ENCODE measurements at regions not wholly inside any gene's neighbourhood (a gene's known extent, or its start where the extent isn't known, plus 50 kb on each side); places are given as distances from the start of the nearest gene placed in this dataset.

- no peak for DNase-seq (ENCODE audit: missing footprints)
- intact Hi-C loops (cut with DNase I), result no loop called here
- ATAC-seq, result no peak
Observed at GRCh38 chrX:39220952-39221351, 419.7 kb downstream of the MID1IP1 start.

GRCh38 chrX:39222346-39223113 lies 421.3 kb downstream of the MID1IP1 start:
- ATAC-seq (no peak), DNase-seq (ENCODE audit: missing footprints) (no peak)
- intact Hi-C loops (cut with DNase I), result no loop called here

GRCh38 chrX:39226251-39226650 lies 425.0 kb downstream of the MID1IP1 start:
- DNase-seq (ENCODE audit: missing footprints) (no peak), ATAC-seq (no peak)
- intact Hi-C loops (cut with DNase I), result no loop called here

- intact Hi-C loops (cut with DNase I), result no loop called here
- no peak for DNase-seq (ENCODE audit: missing footprints)
- no peak for ATAC-seq
Observed at GRCh38 chrX:39227371-39227770, 426.1 kb downstream of the MID1IP1 start.

- no peak for DNase-seq (ENCODE audit: missing footprints)
- ATAC-seq, result no peak
- intact Hi-C loops (cut with DNase I), result no loop called here
Observed at GRCh38 chrX:39238006-39238405, 436.7 kb downstream of the MID1IP1 start.

DNA sequence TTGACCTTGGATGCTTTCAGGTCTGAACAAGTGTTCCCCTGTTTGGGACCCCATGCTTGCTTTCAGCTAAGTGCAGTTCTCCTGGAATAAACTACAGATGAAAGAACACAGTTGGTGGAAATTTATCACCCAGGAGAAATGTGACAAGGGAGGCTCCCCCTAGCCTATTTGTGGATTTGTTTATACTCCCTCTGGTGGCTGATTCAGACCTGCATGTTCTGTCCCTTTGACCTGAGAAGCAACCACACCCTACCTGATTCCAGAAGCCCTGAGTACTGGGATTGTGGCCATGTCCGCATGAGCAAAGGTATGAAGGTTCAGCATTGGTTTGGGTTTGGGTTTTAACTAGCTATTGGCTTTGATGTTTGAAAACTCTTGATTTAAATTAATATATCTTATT lies 440.9 kb downstream of the MID1IP1 start:
- DNase-seq (ENCODE audit: missing footprints) (no peak), ATAC-seq (no peak)
- intact Hi-C loops (cut with DNase I), result loop anchor here (10.0 kb wide), 1 partner anchor 487 kb away; no protein-coding TSS in a partner anchor

GRCh38 chrX:39244147-39244546 lies 442.9 kb downstream of the MID1IP1 start:
- intact Hi-C loops (cut with DNase I), result loop anchor here (10.0 kb wide), 1 partner anchor 489 kb away; no protein-coding TSS in a partner anchor
- DNase-seq (ENCODE audit: missing footprints) (no peak), ATAC-seq (no peak)

GRCh38 chrX:39245024-39245423 lies 443.8 kb downstream of the MID1IP1 start:
- intact Hi-C loops (cut with DNase I), result loop anchor here (10.0 kb wide), 1 partner anchor 490 kb away; no protein-coding TSS in a partner anchor
- no peak for DNase-seq (ENCODE audit: missing footprints)
- no peak for ATAC-seq

- DNase-seq (ENCODE audit: missing footprints), result no peak
- ATAC-seq, result no peak
- intact Hi-C loops (cut with DNase I), result loop anchor here (10.0 kb wide), 1 partner anchor 493 kb away; no protein-coding TSS in a partner anchor
Observed at GRCh38 chrX:39247536-39247935, 446.3 kb downstream of the MID1IP1 start.

- no peak for ATAC-seq
- no peak for DNase-seq (ENCODE audit: missing footprints)
- intact Hi-C loops (cut with DNase I), result loop anchor here (10.0 kb wide), 1 partner anchor 494 kb away; no protein-coding TSS in a partner anchor
Observed at GRCh38 chrX:39248330-39248729, 447.1 kb downstream of the MID1IP1 start.

DNA sequence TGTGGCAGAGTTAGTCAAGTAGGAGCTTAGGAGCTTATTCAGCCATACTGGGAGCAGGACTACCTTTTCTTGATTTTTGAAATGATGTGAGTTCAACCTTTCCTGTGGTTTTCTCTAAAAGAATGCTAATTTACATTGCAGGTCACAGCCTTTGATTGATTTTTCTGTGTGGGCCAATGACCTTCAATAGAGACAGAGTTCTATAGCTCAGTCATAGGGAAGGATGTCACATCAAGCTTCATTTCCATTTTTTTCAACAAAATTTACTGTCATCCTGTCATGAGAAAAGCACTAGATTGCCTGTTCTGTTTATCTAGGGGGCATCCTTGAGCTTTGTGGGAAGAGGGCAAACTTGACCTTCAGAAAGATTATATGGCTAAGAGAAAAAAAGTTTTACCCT lies 448.7 kb downstream of the MID1IP1 start:
- intact Hi-C loops (cut with DNase I), result loop anchor here (10.0 kb wide), 1 partner anchor 495 kb away; no protein-coding TSS in a partner anchor
- DNase-seq (ENCODE audit: missing footprints) (no peak), ATAC-seq (no peak)

- ATAC-seq (no peak), DNase-seq (ENCODE audit: missing footprints) (no peak)
- intact Hi-C loops (cut with DNase I), result no loop called here
Observed at GRCh38 chrX:39251995-39252394, 450.7 kb downstream of the MID1IP1 start.

GRCh38 chrX:39253551-39253950 lies 452.3 kb downstream of the MID1IP1 start:
- no peak for DNase-seq (ENCODE audit: missing footprints)
- ATAC-seq, result no peak
- intact Hi-C loops (cut with DNase I), result no loop called here

DNA sequence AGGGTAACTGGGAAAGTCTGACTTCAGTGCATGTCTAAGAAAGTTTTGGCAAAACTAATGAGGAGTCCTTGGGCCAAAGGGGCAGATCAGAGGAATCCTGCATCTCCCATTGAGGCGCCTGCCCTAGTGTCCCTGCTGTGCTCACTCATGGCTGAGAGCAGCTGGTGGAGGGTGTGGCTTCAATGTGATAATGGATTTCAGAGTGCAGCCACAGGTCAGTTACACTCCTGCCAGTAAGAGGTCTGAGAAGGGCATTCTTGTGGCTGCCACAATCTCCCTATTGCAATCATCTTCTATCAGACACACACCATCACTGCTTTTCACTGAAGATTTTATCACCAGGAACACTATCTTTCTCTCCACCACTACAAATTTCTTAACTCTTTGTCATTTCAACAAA lies 457.1 kb downstream of the MID1IP1 start:
- no peak for ATAC-seq
- DNase-seq (ENCODE audit: missing footprints), result no peak
- intact Hi-C loops (cut with DNase I), result no loop called here

DNA sequence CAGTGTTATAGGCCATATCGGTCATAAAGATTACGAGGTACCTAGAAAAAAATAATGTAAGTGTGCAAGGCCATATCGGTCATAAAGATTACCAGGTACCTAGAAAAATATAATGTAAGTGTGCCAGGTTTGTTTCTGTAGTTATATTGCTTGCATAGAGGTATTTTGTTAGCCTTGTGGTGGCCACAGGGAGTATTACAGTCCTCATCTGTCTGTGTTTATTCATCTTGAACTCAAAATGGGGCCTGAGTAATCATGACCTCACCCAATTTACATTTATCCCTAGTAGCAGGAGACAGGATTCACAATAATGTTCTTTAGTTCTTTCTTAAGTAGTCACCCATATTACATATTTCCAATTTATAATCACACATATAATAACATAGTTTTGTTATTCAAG lies 459.7 kb downstream of the MID1IP1 start:
- DNase-seq (ENCODE audit: missing footprints), result no peak
- intact Hi-C loops (cut with DNase I), result loop anchor here (10.0 kb wide), 1 partner anchor 544 kb away; no protein-coding TSS in a partner anchor
- ATAC-seq, result no peak

- no peak for ATAC-seq
Observed at GRCh38 chrX:39261446-39262147, 460.3 kb downstream of the MID1IP1 start.

DNA sequence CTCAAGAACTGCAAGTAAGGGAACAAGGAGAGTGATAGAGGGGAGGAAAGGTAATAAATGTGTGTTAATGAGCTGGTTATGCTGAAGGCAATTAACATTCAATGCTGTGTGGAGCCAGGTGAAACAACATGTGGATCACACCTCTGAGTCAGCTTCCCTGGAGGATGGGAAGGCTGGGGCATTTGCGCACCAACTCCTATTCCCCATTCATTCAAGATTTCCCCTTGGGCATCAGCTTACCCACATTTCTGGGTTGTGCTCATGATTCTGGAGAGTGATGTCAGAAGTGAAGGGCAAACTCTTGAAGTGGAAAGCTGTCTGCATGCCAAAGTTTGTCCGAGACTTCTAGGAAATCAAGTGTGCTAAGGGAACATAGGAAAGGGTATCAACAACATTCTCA lies 461.4 kb downstream of the MID1IP1 start:
- DNase-seq (ENCODE audit: missing footprints), result no peak
- no peak for ATAC-seq
- intact Hi-C loops (cut with DNase I), result loop anchor here (10.0 kb wide), 1 partner anchor 542 kb away; no protein-coding TSS in a partner anchor

More at GRCh38 chrX:39261446-39262147, 460.3 kb downstream of the MID1IP1 start:
- no peak for DNase-seq (ENCODE audit: missing footprints)
- intact Hi-C loops (cut with DNase I), result loop anchor here (10.0 kb wide), 1 partner anchor 543 kb away; no protein-coding TSS in a partner anchor

DNA sequence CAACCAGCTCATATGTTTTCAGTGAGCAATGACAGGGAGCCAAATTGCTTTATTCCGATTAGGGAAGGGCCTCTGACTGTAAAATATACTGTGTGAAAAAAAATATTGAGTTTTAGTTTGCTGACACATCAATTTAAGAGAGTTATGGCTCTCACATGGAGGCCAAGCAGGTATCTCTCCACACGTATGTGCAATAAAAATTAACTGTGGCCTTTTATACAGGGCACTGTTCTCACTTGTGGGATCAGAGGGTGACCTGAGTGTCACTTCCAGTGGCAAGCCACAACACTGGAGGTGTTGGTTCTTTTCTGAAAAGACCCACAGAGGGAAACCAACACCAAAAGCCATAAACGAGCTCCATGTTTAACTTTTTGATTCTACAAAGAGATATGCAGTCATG lies 462.8 kb downstream of the MID1IP1 start:
- intact Hi-C loops (cut with DNase I), result loop anchor here (10.0 kb wide), 1 partner anchor 541 kb away; no protein-coding TSS in a partner anchor
- no peak for ATAC-seq

DNA sequence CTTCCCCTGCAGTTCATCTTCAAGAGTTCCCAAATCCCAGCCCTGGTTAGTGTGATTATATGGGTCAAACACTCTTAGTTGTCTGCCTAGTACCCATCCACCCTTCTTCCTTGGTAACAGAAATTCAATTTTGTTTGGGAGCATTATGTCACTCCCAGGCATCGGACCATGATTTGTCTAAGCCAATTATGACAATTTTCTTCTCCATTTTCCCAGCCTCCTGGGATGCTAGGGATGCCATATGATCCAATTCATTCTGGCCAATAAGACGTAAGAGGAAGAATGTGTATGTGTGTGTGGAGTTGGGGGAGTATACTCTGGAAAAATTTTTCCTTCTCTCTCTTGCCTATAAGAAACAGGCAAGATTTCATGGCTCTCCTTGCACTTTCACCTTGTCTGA lies 465.9 kb downstream of the MID1IP1 start:
- DNase-seq (ENCODE audit: missing footprints) (no peak), ATAC-seq (no peak)
- intact Hi-C loops (cut with DNase I), result loop anchor here (10.0 kb wide), 1 partner anchor 538 kb away; no protein-coding TSS in a partner anchor

More for the DNA sequence above, 462.8 kb downstream of the MID1IP1 start:
- no peak for DNase-seq (ENCODE audit: missing footprints)
